WTC11 (cell line): ENCODE measurements at regions not wholly inside any gene's neighbourhood (a gene's known extent, or its start where the extent isn't known, plus 50 kb on each side); places are given as distances from the start of the nearest gene placed in this dataset.

Source experiments
- ATAC-seq: fragments of 200-7000 bp; cut with Tn5 transposase; 2 replicates; pipeline ENCODE4 v1.10.0; 2021; ENCODE audit warnings: mild to moderate bottlenecking, moderate library complexity
- CTCF ChIA-PET: fragments of 300-600 bp; sonication (Branson Sonifier 250); formaldehyde crosslinking; loops from one replicate; lab custom pipeline; 2021; ENCODE audit warnings: antibody characterized with exemption; lab: Charles Lee
- POLR2A ChIA-PET: fragments of 350-600 bp; sonication (Branson Sonifier 250); formaldehyde crosslinking; loops from one replicate; lab custom pipeline; 2021; ENCODE audit warnings: antibody characterized with exemption; lab: Charles Lee
- DNase-seq: peaks from one replicate; pipeline ENCODE4 v3.0.0; 2021; ENCODE audit warnings: low spot score
- H3K27ac Mint-ChIP-seq: 2 replicates; pipeline ENCODE4 v1.8.0; 2021; ENCODE audit warnings: mixed read lengths
- H3K27me3 Mint-ChIP-seq: 2 replicates; pipeline ENCODE4 v1.8.0; 2021; ENCODE audit warnings: low read depth, mild to moderate bottlenecking, moderate library complexity, mixed read lengths
- H3K36me3 Mint-ChIP-seq: 2 replicates; pipeline ENCODE4 v1.8.0; 2021; ENCODE audit warnings: mixed read lengths
- H3K4me1 Mint-ChIP-seq: 2 replicates; pipeline ENCODE4 v1.8.0; 2022; ENCODE audit warnings: mixed read lengths
- H3K4me3 Mint-ChIP-seq: 2 replicates; pipeline ENCODE4 v1.8.0; 2021; ENCODE audit warnings: mild to moderate bottlenecking, moderate library complexity, mixed read lengths
- H3K9me3 Mint-ChIP-seq: 2 replicates; pipeline ENCODE4 v1.8.0; 2021; ENCODE audit warnings: mixed read lengths
- ATF1 ChIP-seq: sonication (generic); formaldehyde crosslinking; IDR thresholded peaks from 2 replicates; pipeline ENCODE4 v1.8.1; 2023; ENCODE audit warnings: mild to moderate bottlenecking, moderate library complexity, missing genetic modification reagents
- CBFB ChIP-seq: sonication (generic); formaldehyde crosslinking; IDR thresholded peaks from 2 replicates; pipeline ENCODE4 v1.8.1; 2022; ENCODE audit warnings: mild to moderate bottlenecking, low read depth, missing genetic modification reagents
- ELF4 ChIP-seq: sonication (generic); formaldehyde crosslinking; IDR thresholded peaks from 2 replicates; pipeline ENCODE4 v1.8.1; 2022; ENCODE audit warnings: low read depth, mild to moderate bottlenecking, moderate library complexity, missing genetic modification reagents
- JAZF1 ChIP-seq: fragments of 250-450 bp; sonication (Bioruptor Pico); IDR thresholded peaks from 2 replicates; pipeline ENCODE4 v1.9.0; 2021; ENCODE audit warnings: moderate library complexity, mild to moderate bottlenecking, inconsistent platforms
- NR3C1 ChIP-seq: sonication (generic); formaldehyde crosslinking; conservative IDR thresholded peaks from 2 replicates; pipeline ENCODE4 v1.8.1; 2023; ENCODE audit warnings: low read depth, mild to moderate bottlenecking, missing genetic modification reagents
- OVOL2 ChIP-seq: fragments of 250-450 bp; sonication (Bioruptor Pico); IDR thresholded peaks from 2 replicates; pipeline ENCODE4 v1.9.0; 2021; ENCODE audit warnings: mild to moderate bottlenecking, borderline replicate concordance
- PRRX2 ChIP-seq: fragments of 250-450 bp; sonication (Bioruptor Pico); IDR thresholded peaks from 2 replicates; pipeline ENCODE4 v1.8.0; 2021; ENCODE audit warnings: mild to moderate bottlenecking
- RELA ChIP-seq: sonication (generic); formaldehyde crosslinking; IDR thresholded peaks from 2 replicates; pipeline ENCODE4 v1.8.1; 2022; ENCODE audit warnings: missing genetic modification reagents, mild to moderate bottlenecking, borderline replicate concordance
- SMAD4 ChIP-seq: sonication (generic); formaldehyde crosslinking; IDR thresholded peaks from 2 replicates; pipeline ENCODE4 v1.8.0; 2022; ENCODE audit warnings: mild to moderate bottlenecking, missing genetic modification reagents
- SOX15 ChIP-seq: fragments of 250-450 bp; sonication (Bioruptor Pico); IDR thresholded peaks from 2 replicates; pipeline ENCODE4 v1.9.0; 2021; ENCODE audit warnings: mild to moderate bottlenecking
- ZNF416 ChIP-seq: fragments of 250-450 bp; sonication (Bioruptor Pico); IDR thresholded peaks from 2 replicates; pipeline ENCODE4 v1.9.0; 2021; ENCODE audit warnings: mild to moderate bottlenecking, inconsistent platforms
- TF ChIP-seq, protein P1 (sequence below): sonication (generic); formaldehyde crosslinking; IDR thresholded peaks from 2 replicates; pipeline ENCODE4 v1.8.0; 2023; ENCODE audit warnings: missing genetic modification reagents
- TF ChIP-seq, protein P2 (sequence below): fragments of 250-450 bp; sonication (Bioruptor Pico); IDR thresholded peaks from 2 replicates; pipeline ENCODE4 v1.9.0; 2021; ENCODE audit warnings: moderate library complexity, mild to moderate bottlenecking, inconsistent platforms, borderline replicate concordance
- TF ChIP-seq, protein P3 (sequence below): sonication (generic); formaldehyde crosslinking; IDR thresholded peaks from 2 replicates; pipeline ENCODE4 v1.8.1; 2022; ENCODE audit warnings: low read depth, mild to moderate bottlenecking, moderate library complexity, missing genetic modification reagents, borderline replicate concordance
- TF ChIP-seq, protein P4 (sequence below): sonication (generic); formaldehyde crosslinking; IDR thresholded peaks from 2 replicates; pipeline ENCODE4 v1.8.0; 2023; ENCODE audit warnings: mild to moderate bottlenecking, missing genetic modification reagents
- TF ChIP-seq, protein P5 (sequence below): sonication (generic); formaldehyde crosslinking; IDR thresholded peaks from 2 replicates; pipeline ENCODE4 v1.8.1; 2023; ENCODE audit warnings: mild to moderate bottlenecking, missing genetic modification reagents
- TF ChIP-seq, protein P6 (sequence below): fragments of 250-450 bp; sonication (Bioruptor Pico); IDR thresholded peaks from 2 replicates; pipeline ENCODE4 v1.9.0; 2021; ENCODE audit warnings: mild to moderate bottlenecking

DNA sequence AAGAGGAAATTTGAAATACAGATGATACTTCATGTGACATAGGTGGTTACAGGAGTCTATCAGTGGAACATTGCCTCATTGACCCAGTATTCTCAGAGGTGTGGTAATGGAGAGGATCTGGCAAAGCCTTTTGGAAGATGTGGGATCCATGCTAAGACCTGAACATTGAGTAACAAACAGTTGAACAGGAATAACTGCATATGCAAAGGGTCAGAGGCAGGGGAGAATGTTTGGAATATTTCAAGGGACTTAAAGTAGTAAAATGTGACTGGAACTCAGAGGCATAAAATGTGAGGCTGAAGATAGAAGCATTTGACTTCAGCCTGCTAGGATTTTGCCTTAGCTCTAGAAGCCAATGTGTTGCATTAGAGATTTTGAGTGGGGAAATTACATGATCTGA is 300.2 kb upstream of the ETAA1 start:
- H3K4me1 Mint-ChIP-seq, result no peaks in the 10 kb centered on the region
- no peak for DNase-seq
- peaks cover 7% of the 10 kb centered on the region for H3K9me3 Mint-ChIP-seq
- CTCF ChIA-PET, result no interaction called here
- no peak for TF ChIP-seq NR3C1 (CRISPR knock-in tag)
- TF ChIP-seq, protein P1, sequence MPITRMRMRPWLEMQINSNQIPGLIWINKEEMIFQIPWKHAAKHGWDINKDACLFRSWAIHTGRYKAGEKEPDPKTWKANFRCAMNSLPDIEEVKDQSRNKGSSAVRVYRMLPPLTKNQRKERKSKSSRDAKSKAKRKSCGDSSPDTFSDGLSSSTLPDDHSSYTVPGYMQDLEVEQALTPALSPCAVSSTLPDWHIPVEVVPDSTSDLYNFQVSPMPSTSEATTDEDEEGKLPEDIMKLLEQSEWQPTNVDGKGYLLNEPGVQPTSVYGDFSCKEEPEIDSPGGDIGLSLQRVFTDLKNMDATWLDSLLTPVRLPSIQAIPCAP (CRISPR knock-in tag), result no peak
- no peak for TF ChIP-seq ATF1 (CRISPR knock-in tag)
- TF ChIP-seq OVOL2 (CRISPR knock-in tag), result no peak
- TF ChIP-seq, protein P2, sequence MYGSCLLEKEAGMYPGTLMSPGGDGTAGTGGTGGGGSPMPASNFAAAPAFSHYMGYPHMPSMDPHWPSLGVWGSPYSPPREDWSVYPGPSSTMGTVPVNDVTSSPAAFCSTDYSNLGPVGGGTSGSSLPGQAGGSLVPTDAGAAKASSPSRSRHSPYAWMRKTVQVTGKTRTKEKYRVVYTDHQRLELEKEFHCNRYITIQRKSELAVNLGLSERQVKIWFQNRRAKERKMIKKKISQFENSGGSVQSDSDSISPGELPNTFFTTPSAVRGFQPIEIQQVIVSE (CRISPR knock-in tag), result no peak
- H3K27me3 Mint-ChIP-seq, result no peaks in the 10 kb centered on the region
- no peak for ATAC-seq
- no peak overlapping the region for H3K27ac Mint-ChIP-seq
- POLR2A ChIA-PET, result no interaction called here
- no peak overlapping the region for H3K4me3 Mint-ChIP-seq
- H3K36me3 Mint-ChIP-seq, result no peaks in the 10 kb centered on the region

DNA sequence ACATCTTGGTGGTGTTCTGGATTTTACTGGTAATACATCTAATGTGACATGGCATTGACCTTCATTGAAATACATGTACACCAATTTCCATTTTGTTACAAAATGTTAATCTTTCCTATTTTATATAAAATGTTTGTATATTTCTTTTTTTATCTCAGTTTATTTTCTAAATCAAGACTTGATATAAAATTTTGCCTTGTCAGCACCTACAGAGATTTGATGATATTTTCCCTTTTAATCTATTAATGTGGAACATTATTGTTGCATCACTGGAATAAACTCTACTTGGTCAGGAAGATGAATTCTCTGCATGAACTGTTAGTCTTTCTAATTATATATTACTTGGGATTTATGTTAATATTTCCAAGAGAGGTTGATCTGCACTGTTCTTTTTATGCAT is 294.0 kb upstream of the ETAA1 start:
- no peak for TF ChIP-seq ZNF416 (CRISPR knock-in tag)
- TF ChIP-seq PRRX2 (CRISPR knock-in tag), result no peak
- TF ChIP-seq NR3C1 (CRISPR knock-in tag), result no peak
- no peak for TF ChIP-seq RELA (CRISPR knock-in tag)
- TF ChIP-seq, protein P3, sequence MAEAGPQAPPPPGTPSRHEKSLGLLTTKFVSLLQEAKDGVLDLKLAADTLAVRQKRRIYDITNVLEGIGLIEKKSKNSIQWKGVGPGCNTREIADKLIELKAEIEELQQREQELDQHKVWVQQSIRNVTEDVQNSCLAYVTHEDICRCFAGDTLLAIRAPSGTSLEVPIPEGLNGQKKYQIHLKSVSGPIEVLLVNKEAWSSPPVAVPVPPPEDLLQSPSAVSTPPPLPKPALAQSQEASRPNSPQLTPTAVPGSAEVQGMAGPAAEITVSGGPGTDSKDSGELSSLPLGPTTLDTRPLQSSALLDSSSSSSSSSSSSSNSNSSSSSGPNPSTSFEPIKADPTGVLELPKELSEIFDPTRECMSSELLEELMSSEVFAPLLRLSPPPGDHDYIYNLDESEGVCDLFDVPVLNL (CRISPR knock-in tag), result no peak
- TF ChIP-seq CBFB, result no peak
- TF ChIP-seq, protein P4, sequence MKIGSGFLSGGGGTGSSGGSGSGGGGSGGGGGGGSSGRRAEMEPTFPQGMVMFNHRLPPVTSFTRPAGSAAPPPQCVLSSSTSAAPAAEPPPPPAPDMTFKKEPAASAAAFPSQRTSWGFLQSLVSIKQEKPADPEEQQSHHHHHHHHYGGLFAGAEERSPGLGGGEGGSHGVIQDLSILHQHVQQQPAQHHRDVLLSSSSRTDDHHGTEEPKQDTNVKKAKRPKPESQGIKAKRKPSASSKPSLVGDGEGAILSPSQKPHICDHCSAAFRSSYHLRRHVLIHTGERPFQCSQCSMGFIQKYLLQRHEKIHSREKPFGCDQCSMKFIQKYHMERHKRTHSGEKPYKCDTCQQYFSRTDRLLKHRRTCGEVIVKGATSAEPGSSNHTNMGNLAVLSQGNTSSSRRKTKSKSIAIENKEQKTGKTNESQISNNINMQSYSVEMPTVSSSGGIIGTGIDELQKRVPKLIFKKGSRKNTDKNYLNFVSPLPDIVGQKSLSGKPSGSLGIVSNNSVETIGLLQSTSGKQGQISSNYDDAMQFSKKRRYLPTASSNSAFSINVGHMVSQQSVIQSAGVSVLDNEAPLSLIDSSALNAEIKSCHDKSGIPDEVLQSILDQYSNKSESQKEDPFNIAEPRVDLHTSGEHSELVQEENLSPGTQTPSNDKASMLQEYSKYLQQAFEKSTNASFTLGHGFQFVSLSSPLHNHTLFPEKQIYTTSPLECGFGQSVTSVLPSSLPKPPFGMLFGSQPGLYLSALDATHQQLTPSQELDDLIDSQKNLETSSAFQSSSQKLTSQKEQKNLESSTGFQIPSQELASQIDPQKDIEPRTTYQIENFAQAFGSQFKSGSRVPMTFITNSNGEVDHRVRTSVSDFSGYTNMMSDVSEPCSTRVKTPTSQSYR (CRISPR knock-in tag), result no peak
- no peak for TF ChIP-seq SMAD4 (CRISPR knock-in tag)
- TF ChIP-seq, protein P5, sequence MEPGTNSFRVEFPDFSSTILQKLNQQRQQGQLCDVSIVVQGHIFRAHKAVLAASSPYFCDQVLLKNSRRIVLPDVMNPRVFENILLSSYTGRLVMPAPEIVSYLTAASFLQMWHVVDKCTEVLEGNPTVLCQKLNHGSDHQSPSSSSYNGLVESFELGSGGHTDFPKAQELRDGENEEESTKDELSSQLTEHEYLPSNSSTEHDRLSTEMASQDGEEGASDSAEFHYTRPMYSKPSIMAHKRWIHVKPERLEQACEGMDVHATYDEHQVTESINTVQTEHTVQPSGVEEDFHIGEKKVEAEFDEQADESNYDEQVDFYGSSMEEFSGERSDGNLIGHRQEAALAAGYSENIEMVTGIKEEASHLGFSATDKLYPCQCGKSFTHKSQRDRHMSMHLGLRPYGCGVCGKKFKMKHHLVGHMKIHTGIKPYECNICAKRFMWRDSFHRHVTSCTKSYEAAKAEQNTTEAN, result no peak
- peaks cover 45% of the 10 kb centered on the region for H3K9me3 Mint-ChIP-seq
- no peak for DNase-seq
- H3K27ac Mint-ChIP-seq, result no peak overlapping the region
- POLR2A ChIA-PET, result no interaction called here
- H3K27me3 Mint-ChIP-seq, result no peaks in the 10 kb centered on the region
- H3K4me3 Mint-ChIP-seq, result no peak overlapping the region
- ATAC-seq, result no peak
- H3K36me3 Mint-ChIP-seq, result peaks cover 18% of the 10 kb centered on the region
- CTCF ChIA-PET, result no interaction called here
- no peaks in the 10 kb centered on the region for H3K4me1 Mint-ChIP-seq

DNA sequence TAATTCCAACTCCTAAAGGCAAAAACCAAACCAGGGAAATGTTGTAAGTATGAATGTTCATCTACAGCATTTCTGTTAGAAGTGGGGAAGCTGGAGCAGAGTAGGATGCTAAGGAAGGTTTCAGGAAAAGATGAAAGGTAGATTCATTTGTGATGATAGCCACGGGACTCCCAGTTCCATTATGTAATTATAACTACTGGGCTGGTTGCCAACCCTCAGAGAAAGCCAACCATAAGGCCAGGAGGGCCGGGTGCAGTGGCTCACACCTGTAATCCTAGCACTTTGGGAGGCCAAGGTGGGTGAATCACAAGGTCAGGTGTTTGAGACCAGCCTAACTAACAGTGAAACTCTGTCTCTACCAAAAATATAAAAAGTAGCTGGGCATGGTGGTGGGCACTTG is 288.9 kb upstream of the ETAA1 start:
- Mint-ChIP-seq H3K27ac (no peak overlapping the region), H3K36me3 (peaks cover 13% of the 10 kb centered on the region), H3K9me3 (peaks cover 35% of the 10 kb centered on the region), H3K4me1 (no peaks in the 10 kb centered on the region), H3K27me3 (no peaks in the 10 kb centered on the region), H3K4me3 (no peak overlapping the region)
- no peak for TF ChIP-seq ELF4 (CRISPR knock-in tag)
- TF ChIP-seq JAZF1 (CRISPR knock-in tag), result no peak
- TF ChIP-seq SOX15 (CRISPR knock-in tag), result no peak
- TF ChIP-seq, protein P6, sequence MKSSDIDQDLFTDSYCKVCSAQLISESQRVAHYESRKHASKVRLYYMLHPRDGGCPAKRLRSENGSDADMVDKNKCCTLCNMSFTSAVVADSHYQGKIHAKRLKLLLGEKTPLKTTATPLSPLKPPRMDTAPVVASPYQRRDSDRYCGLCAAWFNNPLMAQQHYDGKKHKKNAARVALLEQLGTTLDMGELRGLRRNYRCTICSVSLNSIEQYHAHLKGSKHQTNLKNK (CRISPR knock-in tag), result no peak
- POLR2A ChIA-PET, result no interaction called here
- ATAC-seq (no peak), DNase-seq (no peak)
- CTCF ChIA-PET, result no interaction called here
